ENCODE measurements at regions not wholly inside any gene's neighbourhood (a gene's known extent, or its start where the extent isn't known, plus 50 kb on each side); places are given as distances from the start of the nearest gene placed in this dataset.
A peak's percentile ranks its signal among the peaks of the same experiment; 100 is the strongest.
"Not testable (repeated sequence)": the region's sequence is repeated elsewhere in the genome, so short reads cannot be mapped to it uniquely, and the experiment has no call there.

DNA sequence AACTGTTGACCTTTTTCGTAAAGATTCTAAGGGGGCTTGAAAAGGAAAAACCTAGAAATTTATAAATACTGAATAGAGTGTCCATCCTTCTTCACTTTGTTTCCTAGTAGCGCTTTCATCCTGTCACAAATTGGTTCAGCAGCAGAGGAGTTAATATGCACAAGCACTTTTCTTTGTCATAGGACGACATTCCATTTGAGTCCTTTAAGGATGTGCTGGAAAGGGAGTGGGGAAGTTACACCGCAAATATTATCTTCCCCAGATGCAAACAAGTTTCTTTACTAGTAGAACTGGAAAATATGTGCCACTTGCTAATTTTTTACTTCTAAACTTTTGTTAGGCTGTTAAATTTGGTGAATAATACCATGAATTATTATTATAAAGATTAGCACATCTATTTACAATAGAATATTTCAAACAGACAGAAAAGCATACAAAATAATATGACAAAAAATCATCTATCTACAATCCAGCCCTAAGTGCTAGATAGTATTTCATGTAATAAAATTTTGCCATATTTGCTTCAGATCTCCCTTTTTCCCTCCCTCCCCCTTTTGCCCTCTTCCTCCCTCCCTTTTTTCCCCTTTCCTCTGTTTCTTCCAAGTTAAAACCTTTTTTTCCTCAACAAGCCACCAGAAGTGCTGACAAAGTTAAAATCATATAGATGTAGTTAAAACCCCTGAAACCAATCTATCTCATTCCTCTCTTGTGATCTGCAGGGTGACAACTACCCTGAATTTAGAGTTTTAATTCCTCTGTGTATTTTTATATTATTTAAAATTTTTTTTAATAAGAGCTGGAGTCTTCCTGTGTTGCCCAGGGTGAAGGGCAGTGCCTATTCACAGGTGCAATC is 50.5 kb upstream of the MAP4K3 start:
- Histone ChIP-seq H3K36me3 (ENCODE audit: control insufficient read depth, insufficient read depth, low read length) (no peaks in the 10 kb centered on the region), H3K27ac (ENCODE audit: low read depth, low read length, severe bottlenecking) (no peak overlapping the region), H3K4me1 (ENCODE audit: control insufficient read depth, insufficient read depth, low read length, poor library complexity, severe bottlenecking) (peaks cover 28% of the 10 kb centered on the region), H3K9me3 (ENCODE audit: control insufficient read depth, low read length) (no peaks in the 10 kb centered on the region), H3K4me3 (ENCODE audit: extremely low read depth, insufficient read depth, low read length, poor library complexity, severe bottlenecking) (no peak overlapping the region)
- no CpG with 5 or more reads among the region's 4 CpGs for WGBS, 2 experiments (ENCODE audit: insufficient coverage in 2 of 2)

DNA sequence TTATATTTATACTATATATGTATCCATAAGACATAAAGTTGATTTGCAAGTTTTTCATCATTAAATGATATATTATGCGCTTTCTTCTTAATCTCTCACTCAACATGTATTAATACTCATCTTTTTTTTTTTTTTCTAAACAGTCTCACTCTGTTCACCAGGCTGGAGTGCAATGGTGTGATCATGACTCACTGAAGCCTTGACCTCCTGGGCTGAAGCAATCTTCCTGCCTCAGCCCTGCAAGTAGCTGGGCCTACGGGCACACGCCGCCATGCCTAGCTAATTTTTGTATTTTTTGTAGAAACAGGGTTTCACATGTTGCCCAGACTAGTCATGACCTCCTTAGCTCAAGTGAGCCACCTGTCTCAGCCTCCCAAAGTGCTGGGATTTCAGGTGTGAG is 51.4 kb upstream of the MAP4K3 start:
- WGBS, 2 experiments (ENCODE audit: insufficient coverage in 2 of 2): 90% methylated on average over 2 of the region's 4 CpGs; no CpG with 5 or more reads in 1 of the 2 experiments

DNA sequence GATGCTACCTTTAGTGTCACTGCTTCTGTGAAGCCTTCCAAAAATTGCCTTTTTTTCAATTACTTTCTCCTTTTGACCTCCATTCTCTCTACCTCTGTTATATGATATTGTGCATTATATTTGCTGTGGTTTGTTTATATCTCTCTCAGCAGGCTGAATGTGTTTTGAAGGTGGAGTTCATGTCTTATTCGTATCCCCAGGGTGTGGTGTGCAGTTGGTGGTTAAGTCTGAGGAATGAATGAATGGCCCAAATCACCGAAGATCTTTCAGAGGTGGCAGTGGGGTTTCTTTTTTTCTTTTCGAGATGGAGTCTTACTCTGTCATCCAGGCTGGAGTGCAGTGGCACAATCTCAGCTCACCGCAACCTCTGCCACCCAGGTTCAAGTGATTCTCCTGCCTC is 53.5 kb upstream of the MAP4K3 start:
- H3K9me3 ChIP-seq (ENCODE audit: control insufficient read depth, low read length): no peaks in the 10 kb centered on the region
- no peaks in the 10 kb centered on the region for H3K36me3 ChIP-seq (ENCODE audit: control insufficient read depth, insufficient read depth, low read length)
- no peak overlapping the region for H3K4me3 ChIP-seq (ENCODE audit: extremely low read depth, insufficient read depth, low read length, poor library complexity, severe bottlenecking)
- 94 to 100% methylated on average over 3 of the region's 4 CpGs for WGBS, 2 experiments (ENCODE audit: insufficient coverage in 2 of 2)
- no peak overlapping the region for H3K27ac ChIP-seq (ENCODE audit: low read depth, low read length, severe bottlenecking)
- H3K4me1 ChIP-seq (ENCODE audit: control insufficient read depth, insufficient read depth, low read length, poor library complexity, severe bottlenecking): peaks cover 22% of the 10 kb centered on the region

More for the DNA sequence above, 51.4 kb upstream of the MAP4K3 start:
- H3K27ac ChIP-seq (ENCODE audit: low read depth, low read length, severe bottlenecking): no peak overlapping the region
- peaks cover 23% of the 10 kb centered on the region for H3K4me1 ChIP-seq (ENCODE audit: control insufficient read depth, insufficient read depth, low read length, poor library complexity, severe bottlenecking)
- no peaks in the 10 kb centered on the region for H3K9me3 ChIP-seq (ENCODE audit: control insufficient read depth, low read length)
- H3K36me3 ChIP-seq (ENCODE audit: control insufficient read depth, insufficient read depth, low read length): no peaks in the 10 kb centered on the region
- H3K4me3 ChIP-seq (ENCODE audit: extremely low read depth, insufficient read depth, low read length, poor library complexity, severe bottlenecking): no peak overlapping the region

DNA sequence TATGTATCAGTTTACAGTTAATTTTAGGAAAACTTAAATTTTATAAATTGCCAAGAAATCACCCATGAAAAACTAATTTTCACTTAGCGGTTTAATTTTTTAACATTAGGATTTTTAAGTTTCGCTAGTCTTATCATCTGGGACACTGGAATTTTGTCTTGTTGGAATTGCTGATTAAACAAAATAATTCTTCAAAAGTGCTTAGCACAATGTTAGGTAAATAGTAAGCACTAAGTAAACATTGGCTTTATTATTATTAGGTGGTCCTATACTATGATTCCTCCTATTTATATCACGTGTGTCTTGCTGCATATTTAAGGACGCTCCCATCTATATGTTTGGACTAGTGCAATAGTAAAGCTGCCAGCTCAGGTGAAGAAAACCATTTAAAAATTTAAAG is 54.6 kb upstream of the MAP4K3 start:
- WGBS, 2 experiments (ENCODE audit: insufficient coverage in 2 of 2): no CpG with 5 or more reads among the region's 4 CpGs
- Histone ChIP-seq H3K9me3 (ENCODE audit: control insufficient read depth, low read length) (no peaks in the 10 kb centered on the region), H3K4me1 (ENCODE audit: control insufficient read depth, insufficient read depth, low read length, poor library complexity, severe bottlenecking) (peaks cover 25% of the 10 kb centered on the region), H3K27ac (ENCODE audit: low read depth, low read length, severe bottlenecking) (no peak overlapping the region), H3K4me3 (ENCODE audit: extremely low read depth, insufficient read depth, low read length, poor library complexity, severe bottlenecking) (no peak overlapping the region), H3K36me3 (ENCODE audit: control insufficient read depth, insufficient read depth, low read length) (no peaks in the 10 kb centered on the region)

DNA sequence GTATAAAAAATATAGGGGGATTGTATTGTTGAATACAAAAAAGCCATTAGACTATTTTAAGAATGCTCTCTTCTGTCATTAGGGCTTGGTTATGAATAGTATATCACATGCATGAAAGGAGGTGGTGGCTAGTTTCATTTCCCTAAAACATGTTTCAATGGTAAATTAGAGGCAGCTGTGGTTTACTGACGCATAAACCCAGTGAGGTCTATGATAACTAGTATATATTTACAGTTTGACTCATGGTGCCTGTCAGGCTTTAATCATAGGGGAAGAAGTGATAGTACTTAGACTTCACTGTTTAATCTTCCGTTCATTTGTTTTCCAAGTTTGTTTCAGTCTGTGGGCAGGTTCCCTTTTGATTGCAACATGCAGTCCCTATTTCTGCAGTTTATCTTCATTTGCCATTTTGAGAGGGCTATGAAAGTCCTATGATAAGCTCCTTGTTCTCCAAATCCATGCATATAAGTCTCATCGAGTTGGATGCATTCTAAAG is 55.1 kb upstream of the MAP4K3 start:
- Histone ChIP-seq H3K9me3 (ENCODE audit: control insufficient read depth, low read length) (no peaks in the 10 kb centered on the region), H3K4me1 (ENCODE audit: control insufficient read depth, insufficient read depth, low read length, poor library complexity, severe bottlenecking) (peaks cover 25% of the 10 kb centered on the region), H3K27ac (ENCODE audit: low read depth, low read length, severe bottlenecking) (no peak overlapping the region), H3K4me3 (ENCODE audit: extremely low read depth, insufficient read depth, low read length, poor library complexity, severe bottlenecking) (no peak overlapping the region), H3K36me3 (ENCODE audit: control insufficient read depth, insufficient read depth, low read length) (no peaks in the 10 kb centered on the region)
- WGBS, 2 experiments (ENCODE audit: insufficient coverage in 2 of 2): 100% methylated on average over 1 of the region's 3 CpGs

DNA sequence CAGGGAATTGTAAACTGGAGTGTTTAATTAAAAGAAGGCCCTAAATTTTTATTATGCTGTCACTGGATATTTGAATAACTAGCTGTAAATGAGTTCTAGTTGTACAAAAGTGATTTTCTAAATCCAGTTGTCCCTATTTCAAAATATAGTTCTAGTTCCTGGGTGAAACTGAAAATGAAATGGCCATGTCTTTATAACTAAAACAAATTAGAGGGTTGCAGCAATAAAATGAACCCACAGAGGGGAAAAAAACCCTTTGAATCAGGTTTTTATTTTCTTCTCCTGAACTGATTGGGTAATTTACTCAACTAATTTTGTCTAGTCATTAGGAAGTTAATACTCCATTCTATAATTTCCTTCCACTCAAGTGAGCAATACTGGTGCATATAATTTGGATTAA is 55.6 kb upstream of the MAP4K3 start:
- Histone ChIP-seq H3K27ac (ENCODE audit: low read depth, low read length, severe bottlenecking) (no peak overlapping the region), H3K4me1 (ENCODE audit: control insufficient read depth, insufficient read depth, low read length, poor library complexity, severe bottlenecking) (peaks cover 24% of the 10 kb centered on the region), H3K36me3 (ENCODE audit: control insufficient read depth, insufficient read depth, low read length) (no peaks in the 10 kb centered on the region), H3K4me3 (ENCODE audit: extremely low read depth, insufficient read depth, low read length, poor library complexity, severe bottlenecking) (no peak overlapping the region), H3K9me3 (ENCODE audit: control insufficient read depth, low read length) (no peaks in the 10 kb centered on the region)

DNA sequence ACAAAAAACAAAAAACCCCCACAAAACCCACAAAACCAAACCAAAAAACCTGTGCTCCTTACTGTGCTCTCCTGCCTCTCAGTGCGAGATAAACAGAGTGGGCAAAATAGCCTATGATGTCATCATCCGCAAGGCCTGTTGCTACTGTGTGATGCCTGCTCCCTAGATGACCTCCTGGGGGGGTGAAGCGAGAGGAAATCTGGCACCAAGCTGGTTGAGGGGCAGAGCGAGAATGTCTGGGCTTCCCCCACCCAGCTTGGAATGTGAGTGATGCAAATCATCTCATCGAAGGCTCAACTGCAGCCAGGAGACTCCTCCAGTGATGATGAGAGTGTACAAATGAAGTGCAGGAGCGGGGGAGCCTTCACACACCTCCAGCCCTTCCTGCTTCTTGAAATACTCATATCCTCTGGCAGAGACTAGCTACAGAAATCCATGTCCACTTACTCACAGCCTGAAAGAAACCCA is 57.7 kb upstream of the MAP4K3 start:
- no peak overlapping the region for H3K4me3 ChIP-seq (ENCODE audit: extremely low read depth, insufficient read depth, low read length, poor library complexity, severe bottlenecking)
- WGBS, 2 experiments (ENCODE audit: insufficient coverage in 2 of 2): 45 to 60% methylated on average over 4 of the region's 6 CpGs
- no peaks in the 10 kb centered on the region for H3K36me3 ChIP-seq (ENCODE audit: control insufficient read depth, insufficient read depth, low read length)
- H3K9me3 ChIP-seq (ENCODE audit: control insufficient read depth, low read length): no peaks in the 10 kb centered on the region
- H3K4me1 ChIP-seq (ENCODE audit: control insufficient read depth, insufficient read depth, low read length, poor library complexity, severe bottlenecking): peaks cover 17% of the 10 kb centered on the region
- peak overlapping the region; percentile 69 for H3K27ac ChIP-seq (ENCODE audit: low read depth, low read length, severe bottlenecking)

DNA sequence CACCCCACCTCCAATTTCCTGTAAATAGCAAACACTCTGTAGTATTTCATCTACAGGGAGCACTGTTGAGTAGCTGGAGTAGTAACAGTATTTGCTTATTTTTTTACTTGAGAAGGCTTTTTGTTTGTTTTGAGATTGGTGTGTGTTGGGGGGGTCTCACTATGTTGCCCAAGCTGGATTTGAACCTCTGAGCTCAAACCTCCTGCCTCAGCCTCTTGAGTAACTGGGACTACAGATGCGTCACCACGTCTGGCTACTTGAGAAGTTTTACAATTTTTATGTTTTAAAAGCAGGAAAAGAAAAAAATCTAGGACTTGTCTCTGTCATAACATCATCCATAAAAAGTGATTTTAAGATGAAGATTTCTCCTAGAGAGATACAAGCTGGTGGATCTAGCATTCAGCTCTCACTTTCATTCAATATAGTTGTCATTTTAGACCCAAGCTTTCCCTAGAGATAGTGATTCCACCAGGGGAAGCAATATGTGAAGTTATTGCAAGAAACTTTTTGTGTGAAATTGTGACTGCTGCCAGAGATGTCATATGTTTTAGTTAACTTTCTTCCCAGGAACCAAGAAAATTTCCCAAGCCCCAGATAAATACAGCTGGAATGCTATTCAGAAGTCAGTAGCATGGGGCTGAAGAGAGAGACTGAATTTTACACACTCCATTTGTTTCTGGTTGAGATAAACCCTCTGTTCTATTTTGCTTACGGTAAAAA is 60.2 kb upstream of the MAP4K3 start:
- Histone ChIP-seq H3K9me3 (ENCODE audit: control insufficient read depth, low read length) (no peaks in the 10 kb centered on the region), H3K27ac (ENCODE audit: low read depth, low read length, severe bottlenecking) (no peak overlapping the region)
- 100% methylated on average over 1 of the region's 3 CpGs; no CpG with 5 or more reads in 1 of the 2 experiments for WGBS, 2 experiments (ENCODE audit: insufficient coverage in 2 of 2)

DNA sequence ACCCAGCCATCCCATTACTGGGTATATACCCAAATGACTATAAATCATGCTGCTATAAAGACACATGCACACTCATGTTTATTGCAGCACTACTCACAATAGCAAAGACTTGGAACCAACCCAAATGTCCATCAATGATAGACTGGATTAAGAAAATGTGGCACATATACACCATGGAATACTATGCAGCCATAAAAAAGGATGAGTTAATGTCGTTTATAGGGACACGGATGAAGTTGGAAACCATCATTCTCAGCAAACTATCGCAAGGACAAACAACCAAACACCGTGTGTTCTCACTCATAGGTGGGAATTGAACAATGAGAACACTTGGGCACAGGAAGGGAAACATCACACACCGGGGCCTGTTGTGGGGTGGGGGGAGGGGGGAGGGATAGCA is 61.1 kb upstream of the MAP4K3 start:
- not testable (repeated sequence) for H3K36me3 ChIP-seq (ENCODE audit: control insufficient read depth, insufficient read depth, low read length); H3K4me3 ChIP-seq (ENCODE audit: extremely low read depth, insufficient read depth, low read length, poor library complexity, severe bottlenecking); H3K27ac ChIP-seq (ENCODE audit: low read depth, low read length, severe bottlenecking); H3K9me3 ChIP-seq (ENCODE audit: control insufficient read depth, low read length)
- peaks cover 28% of the 10 kb centered on the region for H3K4me1 ChIP-seq (ENCODE audit: control insufficient read depth, insufficient read depth, low read length, poor library complexity, severe bottlenecking)
- WGBS, 2 experiments (ENCODE audit: insufficient coverage in 2 of 2): 60 to 100% methylated on average over 1 of the region's 5 CpGs

More for the DNA sequence above, 60.2 kb upstream of the MAP4K3 start:
- Histone ChIP-seq H3K4me1 (ENCODE audit: control insufficient read depth, insufficient read depth, low read length, poor library complexity, severe bottlenecking) (peaks cover 24% of the 10 kb centered on the region), H3K36me3 (ENCODE audit: control insufficient read depth, insufficient read depth, low read length) (no peaks in the 10 kb centered on the region), H3K4me3 (ENCODE audit: extremely low read depth, insufficient read depth, low read length, poor library complexity, severe bottlenecking) (no peak overlapping the region)

DNA sequence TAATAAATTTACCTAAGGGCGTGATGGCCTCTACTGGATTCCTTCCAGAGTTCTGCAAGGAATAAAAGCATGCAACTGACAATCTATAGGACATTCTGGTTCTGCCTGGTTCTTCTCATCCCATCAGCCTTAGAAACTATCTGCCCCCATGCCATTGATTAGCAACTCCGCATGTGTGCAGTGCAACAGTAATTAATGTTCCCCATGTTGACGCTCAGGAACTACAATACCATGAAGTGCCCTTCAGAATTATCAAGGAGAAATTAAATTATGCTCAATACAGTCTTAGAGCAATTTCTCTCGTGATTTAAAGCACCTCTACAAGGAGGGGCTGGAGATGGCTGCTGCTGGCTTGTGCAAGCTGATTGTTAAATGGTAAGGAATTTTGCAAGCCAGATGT is 61.7 kb upstream of the MAP4K3 start:
- H3K36me3 ChIP-seq (ENCODE audit: control insufficient read depth, insufficient read depth, low read length): no peaks in the 10 kb centered on the region
- H3K4me3 ChIP-seq (ENCODE audit: extremely low read depth, insufficient read depth, low read length, poor library complexity, severe bottlenecking): no peak overlapping the region
- H3K9me3 ChIP-seq (ENCODE audit: control insufficient read depth, low read length): no peaks in the 10 kb centered on the region
- H3K27ac ChIP-seq (ENCODE audit: low read depth, low read length, severe bottlenecking): no peak overlapping the region
- H3K4me1 ChIP-seq (ENCODE audit: control insufficient read depth, insufficient read depth, low read length, poor library complexity, severe bottlenecking): peaks cover 28% of the 10 kb centered on the region
- WGBS, 2 experiments (ENCODE audit: insufficient coverage in 2 of 2): 100% methylated on average over 2 to 3 of the region's 4 CpGs

Data from mesodermal cell (in vitro differentiated cells).